ENCODE measurements at regions not wholly inside any gene's neighbourhood (a gene's known extent, or its start where the extent isn't known, plus 50 kb on each side); places are given as distances from the start of the nearest gene placed in this dataset.

GRCh38 chr9:129333617-129334104, 155.6 kb upstream of the IER5L start:
- TF ChIP-seq CTCF (IDR thresholded peaks at IDR 0.05) (no peak), POLR2A (IDR thresholded peaks at IDR 0.05) (no peak), EP300 (IDR thresholded peaks at IDR 0.05) (no peak)
